ENCODE measurements at regions not wholly inside any gene's neighbourhood (a gene's known extent, or its start where the extent isn't known, plus 50 kb on each side); places are given as distances from the start of the nearest gene placed in this dataset.

- DNase-seq, result no peak
- in situ Hi-C loops (cut with HindIII; ENCODE audit: low pct_ligation_motif_present, low pct_unique_long_range_greater_than_20kb, low sequenced_read_pairs), result no loop called here
Measured at GRCh38 chr15:67972377-67972776, 81.7 kb upstream of the PIAS1 start.

GRCh38 chr15:67973846-67974245 is 80.3 kb upstream of the PIAS1 start:
- DNase-seq, result no peak
- in situ Hi-C loops (cut with HindIII; ENCODE audit: low pct_ligation_motif_present, low pct_unique_long_range_greater_than_20kb, low sequenced_read_pairs), result no loop called here

DNA sequence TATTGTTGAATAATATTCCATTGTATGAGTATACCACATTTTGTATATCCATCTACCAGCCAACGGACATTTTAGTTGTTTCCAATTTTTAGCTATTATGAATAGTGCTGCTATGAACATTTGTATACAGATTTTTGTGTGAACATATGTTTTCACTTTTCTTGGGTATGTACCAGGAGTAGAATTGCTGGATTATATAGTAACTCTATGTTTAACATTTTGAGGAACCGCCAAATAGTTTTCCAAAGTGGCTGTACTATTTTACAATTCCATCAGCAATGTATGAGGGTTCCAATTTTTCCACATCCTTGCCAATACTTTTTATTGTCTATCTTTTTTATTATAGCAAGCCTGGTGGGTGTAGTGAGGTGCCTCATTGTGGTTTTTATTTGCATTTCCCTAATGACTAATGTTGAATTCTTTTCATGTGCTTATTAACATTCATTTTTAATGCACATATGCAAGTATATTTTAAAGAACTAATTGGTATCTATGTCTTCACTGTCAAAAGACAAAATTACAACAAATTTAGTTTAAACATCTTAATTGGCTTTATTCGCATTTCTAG is 77.5 kb upstream of the PIAS1 start:
- in situ Hi-C loops (cut with HindIII; ENCODE audit: low pct_ligation_motif_present, low pct_unique_long_range_greater_than_20kb, low sequenced_read_pairs), result no loop called here
- no peak for DNase-seq

GRCh38 chr15:67977414-67978089 is 76.6 kb upstream of the PIAS1 start:
- in situ Hi-C loops (cut with HindIII; ENCODE audit: low pct_ligation_motif_present, low pct_unique_long_range_greater_than_20kb, low sequenced_read_pairs), result no loop called here
- DNase-seq, result no peak

DNA sequence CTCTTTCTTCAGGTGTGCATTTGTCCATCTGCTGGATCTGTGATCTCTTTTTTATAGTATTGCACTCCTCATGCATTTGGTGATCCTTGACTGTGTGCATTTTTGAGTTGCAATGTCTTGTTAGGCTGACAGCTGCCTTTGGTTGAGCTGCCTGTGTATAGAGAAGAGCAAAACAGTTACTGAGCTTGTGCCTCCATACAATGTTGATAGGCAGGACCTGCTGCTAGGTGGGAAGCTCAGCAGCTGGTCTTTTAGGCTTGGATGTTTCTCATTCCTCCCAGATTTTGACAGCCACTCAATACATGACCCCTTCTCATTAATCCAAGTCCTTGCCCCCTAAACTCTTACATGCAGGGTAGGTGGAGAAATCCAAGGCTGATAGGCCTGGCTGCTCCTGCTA is 74.8 kb upstream of the PIAS1 start:
- DNase-seq, result no peak
- in situ Hi-C loops (cut with HindIII; ENCODE audit: low pct_ligation_motif_present, low pct_unique_long_range_greater_than_20kb, low sequenced_read_pairs), result no loop called here

DNA sequence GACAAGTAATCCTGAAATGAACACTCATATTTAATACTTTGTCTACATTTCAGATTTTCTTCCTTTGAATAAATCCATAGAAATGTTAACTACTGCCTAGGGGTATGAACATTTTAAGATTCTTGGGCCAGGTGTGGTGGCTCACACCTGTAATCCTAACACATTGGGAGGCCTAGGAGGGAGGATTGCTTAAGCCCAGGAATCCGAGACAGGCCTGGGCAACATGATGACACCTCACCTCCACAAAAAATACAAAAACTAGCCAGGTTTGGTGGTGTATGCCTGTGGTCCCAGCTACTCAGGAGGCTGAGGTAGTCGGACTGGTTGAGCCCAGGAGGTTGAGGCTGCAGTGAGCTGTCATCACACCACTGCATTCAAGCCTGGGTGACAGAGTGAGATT is 73.9 kb upstream of the PIAS1 start:
- in situ Hi-C loops (cut with HindIII; ENCODE audit: low pct_ligation_motif_present, low pct_unique_long_range_greater_than_20kb, low sequenced_read_pairs), result no loop called here
- DNase-seq, result no peak

GRCh38 chr15:67980773-67981685 is 73.1 kb upstream of the PIAS1 start:
- no peak for DNase-seq
- in situ Hi-C loops (cut with HindIII; ENCODE audit: low pct_ligation_motif_present, low pct_unique_long_range_greater_than_20kb, low sequenced_read_pairs), result no loop called here

DNA sequence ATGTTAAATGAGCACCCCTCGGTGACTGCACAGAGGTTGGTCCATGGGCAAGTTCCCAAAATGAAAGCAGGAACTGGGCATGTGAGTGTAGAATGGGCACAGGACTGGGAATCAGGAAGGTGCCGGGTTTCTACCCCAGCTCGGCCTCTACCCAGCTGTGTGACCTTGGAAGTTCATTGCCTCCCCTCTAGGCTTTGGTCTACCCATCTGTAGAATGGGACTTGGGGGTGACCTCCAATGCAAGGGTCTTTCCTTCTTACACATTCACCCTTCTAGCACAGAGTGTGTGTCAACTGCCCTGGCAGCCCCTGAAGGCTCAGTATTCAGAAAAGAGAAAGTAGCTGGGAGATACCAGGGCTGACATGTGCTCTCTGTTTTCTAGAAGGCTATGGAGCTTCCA is 72.3 kb upstream of the PIAS1 start:
- in situ Hi-C loops (cut with HindIII; ENCODE audit: low pct_ligation_motif_present, low pct_unique_long_range_greater_than_20kb, low sequenced_read_pairs), result no loop called here
- DNase-seq, result no peak

- in situ Hi-C loops (cut with HindIII; ENCODE audit: low pct_ligation_motif_present, low pct_unique_long_range_greater_than_20kb, low sequenced_read_pairs), result no loop called here
- no peak for DNase-seq
Measured at GRCh38 chr15:67991706-67992105, 62.4 kb upstream of the PIAS1 start.

DNA sequence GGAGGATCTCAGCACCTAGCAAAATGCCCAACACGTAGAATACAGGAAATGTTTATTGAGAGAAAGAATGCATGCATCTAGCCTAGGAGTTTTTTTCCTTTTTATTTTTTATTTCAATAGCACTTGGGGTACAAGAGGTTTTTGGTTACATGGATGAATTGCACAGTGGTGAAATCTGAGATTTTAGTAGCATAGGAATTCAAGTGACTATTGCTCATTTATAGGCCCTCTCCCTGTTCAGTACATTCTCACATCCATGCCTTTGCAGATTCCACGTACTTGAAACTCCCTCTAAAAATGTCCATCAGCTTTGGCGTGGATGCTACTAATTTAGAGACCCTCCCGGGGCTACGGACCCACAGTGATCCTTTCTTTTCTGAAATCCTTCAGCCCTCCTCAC is 61.7 kb upstream of the PIAS1 start:
- DNase-seq, result no peak
- in situ Hi-C loops (cut with HindIII; ENCODE audit: low pct_ligation_motif_present, low pct_unique_long_range_greater_than_20kb, low sequenced_read_pairs), result no loop called here

DNA sequence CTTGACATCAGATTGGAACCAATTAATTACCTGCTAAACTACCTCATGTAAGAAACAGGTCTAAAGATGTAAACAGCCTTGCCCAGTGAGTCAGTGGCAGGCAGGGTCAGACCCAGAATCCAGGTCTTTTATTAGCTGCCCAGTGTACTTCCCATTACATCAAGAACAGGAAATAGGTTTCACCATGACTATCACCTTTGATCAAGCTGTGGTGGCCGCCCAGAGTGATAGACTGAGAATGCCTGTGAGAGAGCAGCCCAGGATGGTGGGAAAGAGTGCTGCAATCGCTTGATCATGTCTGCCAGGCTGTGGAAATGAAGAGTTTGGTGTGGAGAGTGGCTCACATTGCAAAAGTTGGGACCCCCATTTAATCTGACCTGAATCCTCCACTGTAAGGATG is 61.3 kb upstream of the PIAS1 start:
- DNase-seq, result no peak
- in situ Hi-C loops (cut with HindIII; ENCODE audit: low pct_ligation_motif_present, low pct_unique_long_range_greater_than_20kb, low sequenced_read_pairs), result no loop called here

- in situ Hi-C loops (cut with HindIII; ENCODE audit: low pct_ligation_motif_present, low pct_unique_long_range_greater_than_20kb, low sequenced_read_pairs), result no loop called here
- no peak for DNase-seq
Measured at GRCh38 chr15:67997996-67998395, 56.1 kb upstream of the PIAS1 start.

DNA sequence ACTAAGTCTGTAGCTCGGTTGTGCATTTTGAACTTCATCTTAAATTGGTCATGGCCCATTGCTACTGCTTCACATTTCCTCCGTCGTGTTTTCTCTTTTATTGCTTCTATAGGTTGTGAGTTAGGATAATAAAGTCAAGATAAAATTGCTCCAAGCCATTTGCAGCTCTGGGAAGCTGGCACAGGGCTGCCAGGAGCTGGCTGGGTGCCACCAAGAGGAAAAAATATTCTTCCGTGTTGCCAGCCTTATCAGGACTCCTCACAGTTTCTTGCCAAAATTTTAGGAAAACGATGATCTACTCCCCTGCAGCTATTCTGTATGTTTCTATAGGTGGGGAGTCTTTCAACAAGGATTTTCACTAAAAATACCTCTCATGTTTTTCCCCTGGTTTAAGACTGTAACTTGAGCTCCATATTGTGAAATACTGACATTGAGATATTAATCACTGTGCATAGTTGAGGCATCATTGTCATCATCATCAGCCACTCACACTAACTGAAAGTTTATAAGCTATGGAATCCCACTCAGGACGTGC is 55.4 kb upstream of the PIAS1 start:
- in situ Hi-C loops (cut with HindIII; ENCODE audit: low pct_ligation_motif_present, low pct_unique_long_range_greater_than_20kb, low sequenced_read_pairs), result no loop called here

GRCh38 chr15:67999320-68000100 is 54.6 kb upstream of the PIAS1 start:
- DNase-seq, result no peak
- in situ Hi-C loops (cut with HindIII; ENCODE audit: low pct_ligation_motif_present, low pct_unique_long_range_greater_than_20kb, low sequenced_read_pairs), result no loop called here

More for the DNA sequence above, 55.4 kb upstream of the PIAS1 start:
- DNase-seq, result no peak

DNA sequence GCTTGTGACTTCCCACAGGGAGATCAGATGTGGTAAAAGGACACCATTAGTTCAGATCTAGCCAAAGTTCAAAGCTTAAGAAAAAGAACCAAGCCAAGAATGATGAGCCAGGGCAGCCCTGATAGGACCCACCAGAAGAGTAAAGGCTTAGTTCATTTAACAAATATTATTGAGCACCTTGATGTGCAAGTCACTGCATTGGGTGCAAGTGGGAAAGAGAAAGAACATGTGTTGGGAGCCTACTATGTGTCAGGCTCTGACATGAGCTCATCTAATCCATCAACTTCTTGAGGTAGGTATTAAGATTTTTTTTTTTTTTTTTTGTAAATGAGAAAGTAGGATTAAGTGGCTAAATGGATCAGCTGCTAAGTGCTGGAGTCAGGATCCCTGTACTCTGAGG is 53.4 kb upstream of the PIAS1 start:
- in situ Hi-C loops (cut with HindIII; ENCODE audit: low pct_ligation_motif_present, low pct_unique_long_range_greater_than_20kb, low sequenced_read_pairs), result no loop called here
- no peak for DNase-seq

GRCh38 chr15:68001811-68002210 is 52.3 kb upstream of the PIAS1 start:
- in situ Hi-C loops (cut with HindIII; ENCODE audit: low pct_ligation_motif_present, low pct_unique_long_range_greater_than_20kb, low sequenced_read_pairs), result no loop called here
- no peak for DNase-seq

- DNase-seq, result no peak
- in situ Hi-C loops (cut with HindIII; ENCODE audit: low pct_ligation_motif_present, low pct_unique_long_range_greater_than_20kb, low sequenced_read_pairs), result no loop called here
Measured at GRCh38 chr15:68003297-68003696, 50.8 kb upstream of the PIAS1 start.

Measured in ACHN (cell line).